ENCODE measurements at regions not wholly inside any gene's neighbourhood (a gene's known extent, or its start where the extent isn't known, plus 50 kb on each side); places are given as distances from the start of the nearest gene placed in this dataset.

DNA sequence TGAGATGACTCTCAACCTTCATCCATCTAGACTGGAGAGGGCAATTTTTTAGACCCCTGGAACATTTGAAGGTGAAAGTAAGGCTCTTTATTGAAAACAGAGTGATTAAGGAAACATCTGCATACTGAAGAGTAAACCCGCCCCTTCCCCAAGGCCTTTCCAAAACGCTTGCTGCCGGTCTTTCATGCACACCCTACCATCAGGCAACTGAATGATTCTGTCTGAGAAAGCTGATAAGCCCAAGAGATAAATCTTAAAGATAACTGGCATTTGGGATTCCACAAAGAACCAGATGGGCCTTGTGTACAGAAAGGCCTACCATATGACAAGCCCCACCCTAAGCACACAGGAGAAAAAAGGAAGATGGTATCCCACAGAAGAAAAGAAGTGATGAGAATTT is 54.4 kb upstream of the PIK3R1 start:
- DNase-seq, result no peak

GRCh38 chr5:68159224-68159951 is 56.2 kb upstream of the PIK3R1 start:
- DNase-seq, result no peak

DNA sequence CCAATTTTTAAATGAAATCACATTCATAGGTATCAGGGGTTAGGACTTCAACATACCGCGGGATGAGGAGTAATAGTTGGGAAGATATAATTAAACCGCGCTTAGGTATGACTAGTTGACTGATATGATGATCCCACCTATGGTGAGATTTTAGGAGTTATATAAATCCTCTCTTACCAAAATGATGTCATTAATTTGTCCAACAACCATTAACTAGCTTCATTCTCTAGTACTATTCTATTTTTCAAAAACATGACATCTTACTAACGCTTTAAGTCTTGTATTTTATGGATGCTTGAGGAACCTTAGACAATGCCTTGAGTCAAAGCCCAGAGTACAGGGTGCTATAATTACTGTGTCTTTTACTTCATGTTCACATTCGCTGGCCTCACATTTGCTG is 59.6 kb upstream of the PIK3R1 start:
- DNase-seq, result no peak

DNA sequence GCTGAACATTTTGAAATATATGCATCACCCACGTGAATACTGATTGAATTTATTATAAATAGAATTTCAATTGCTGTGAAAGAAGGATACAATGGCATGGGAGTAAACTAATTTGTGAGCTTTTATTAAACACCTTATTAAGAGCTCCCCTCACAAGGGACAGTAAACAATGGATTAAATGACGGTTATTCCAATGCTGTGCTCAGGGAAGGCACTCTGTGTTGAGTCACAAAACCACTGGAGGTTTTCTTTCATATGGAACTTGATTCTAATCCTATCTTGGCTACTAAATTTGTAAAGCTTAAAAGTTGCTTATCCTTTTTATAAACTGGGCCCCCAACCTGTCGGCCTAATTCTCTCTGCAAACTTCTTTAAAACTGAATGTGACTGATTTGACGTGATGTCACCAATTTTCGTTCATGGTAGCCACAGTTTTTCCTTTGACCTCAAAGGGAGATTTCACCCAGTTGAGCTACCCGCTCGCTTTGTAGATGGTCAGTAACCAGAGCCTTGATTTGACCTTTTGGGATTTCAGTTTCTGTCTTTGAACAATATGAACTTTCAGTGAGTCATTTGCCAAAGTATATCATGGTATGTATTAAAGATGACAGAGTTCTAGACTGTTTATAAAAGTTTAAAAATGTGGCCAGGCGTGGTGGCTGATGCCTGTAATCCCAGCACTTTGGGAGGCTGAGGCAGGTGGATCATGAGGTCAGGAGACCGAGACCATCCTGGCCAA is 61.3 kb upstream of the PIK3R1 start:
- no peak for DNase-seq

DNA sequence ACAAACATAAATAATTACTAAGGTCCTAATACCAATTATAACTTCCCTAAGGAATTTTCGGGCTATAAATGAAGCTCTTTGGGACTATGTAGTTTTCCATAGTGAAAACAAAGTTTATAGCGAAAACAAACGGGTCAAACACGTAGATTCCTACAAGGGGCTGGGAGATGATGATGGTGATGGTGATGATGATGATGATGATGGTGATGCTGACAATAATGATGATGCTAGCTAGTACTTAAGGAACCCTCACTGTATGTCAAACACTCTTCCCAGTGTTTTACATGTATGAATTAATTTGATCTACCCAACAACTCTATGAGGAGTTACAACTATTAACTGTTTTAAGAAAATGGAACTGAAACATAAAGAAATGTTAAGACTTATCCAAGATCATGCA is 63.7 kb upstream of the PIK3R1 start:
- DNase-seq, result no peak

- DNase-seq, result no peak
Measured at GRCh38 chr5:68149189-68149588, 66.4 kb upstream of the PIK3R1 start.

DNA sequence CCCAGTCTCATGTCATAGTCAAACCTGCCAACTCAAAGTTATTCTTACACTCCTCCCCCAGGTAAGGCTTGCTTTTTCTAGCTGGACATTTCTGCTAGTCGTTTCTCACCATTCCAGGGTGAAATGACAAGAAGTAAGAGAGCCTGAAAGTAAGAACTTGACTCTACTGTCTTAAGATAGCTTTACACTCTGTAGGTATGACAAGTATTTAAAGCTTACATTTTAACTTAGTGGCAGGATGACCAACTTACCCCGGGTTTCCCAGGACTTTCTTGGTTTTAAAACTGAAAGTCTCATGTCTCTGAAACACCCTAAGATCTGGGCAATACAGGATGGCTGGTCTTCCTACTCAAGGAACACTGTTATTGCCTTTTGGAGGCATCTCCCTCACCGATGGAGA is 67.5 kb upstream of the PIK3R1 start:
- DNase-seq, result no peak

DNA sequence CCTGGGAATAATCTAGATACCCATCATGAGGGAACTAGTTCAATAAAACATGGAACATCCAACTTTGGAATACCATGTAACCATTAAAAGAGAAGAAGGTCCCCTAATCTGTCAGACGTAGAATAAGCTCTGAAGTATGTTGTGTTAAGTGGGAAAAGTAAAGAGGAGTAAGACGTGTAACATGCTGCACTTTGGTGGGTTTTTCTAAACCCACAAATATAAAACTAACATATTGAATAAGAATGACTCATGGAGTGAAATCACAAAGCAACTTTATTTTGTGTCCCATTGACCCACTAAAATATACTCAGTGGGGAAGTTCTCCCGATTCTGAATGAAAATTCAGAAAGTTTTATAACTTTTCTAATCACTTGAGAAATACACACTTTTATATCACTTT is 67.9 kb upstream of the PIK3R1 start:
- DNase-seq, result no peak

DNA sequence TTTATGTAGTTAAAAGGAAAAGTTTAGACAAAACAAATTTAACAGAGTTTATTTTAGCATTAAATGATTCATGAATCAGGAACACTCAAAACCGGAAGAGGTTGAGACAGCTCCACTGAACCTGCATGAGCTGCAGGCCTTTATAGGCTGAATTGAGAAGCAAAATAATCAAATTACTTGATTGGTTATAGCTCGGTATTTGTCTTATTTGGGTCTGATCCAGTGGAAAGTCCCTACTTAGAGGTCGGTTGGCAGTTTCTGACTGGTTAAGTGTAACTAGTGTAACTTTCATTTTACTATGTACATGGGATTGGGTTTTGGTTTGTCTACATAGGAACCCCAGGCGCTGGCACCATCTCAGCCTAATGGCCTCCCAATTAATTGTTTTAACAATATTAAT is 74.1 kb upstream of the PIK3R1 start:
- DNase-seq, result no peak

DNA sequence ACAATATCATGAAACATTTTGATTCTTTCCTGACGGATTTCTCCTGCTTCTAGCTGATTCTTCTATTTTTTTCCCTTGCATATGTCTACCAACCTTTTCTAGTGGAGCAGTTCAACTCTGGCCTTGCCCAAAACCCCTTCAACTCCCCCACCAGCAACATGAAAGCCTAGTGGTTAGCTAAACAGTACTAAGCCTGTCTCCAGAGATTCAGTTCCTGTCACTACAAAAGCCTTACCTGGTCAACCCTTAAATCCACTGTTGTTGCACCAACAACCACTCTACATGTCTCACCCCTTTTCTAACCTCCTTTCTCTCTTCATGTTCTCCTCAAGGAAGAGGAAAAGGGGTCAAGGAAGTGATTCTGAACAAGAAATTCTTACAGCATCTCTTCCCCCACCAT is 74.8 kb upstream of the PIK3R1 start:
- no peak for DNase-seq

DNA sequence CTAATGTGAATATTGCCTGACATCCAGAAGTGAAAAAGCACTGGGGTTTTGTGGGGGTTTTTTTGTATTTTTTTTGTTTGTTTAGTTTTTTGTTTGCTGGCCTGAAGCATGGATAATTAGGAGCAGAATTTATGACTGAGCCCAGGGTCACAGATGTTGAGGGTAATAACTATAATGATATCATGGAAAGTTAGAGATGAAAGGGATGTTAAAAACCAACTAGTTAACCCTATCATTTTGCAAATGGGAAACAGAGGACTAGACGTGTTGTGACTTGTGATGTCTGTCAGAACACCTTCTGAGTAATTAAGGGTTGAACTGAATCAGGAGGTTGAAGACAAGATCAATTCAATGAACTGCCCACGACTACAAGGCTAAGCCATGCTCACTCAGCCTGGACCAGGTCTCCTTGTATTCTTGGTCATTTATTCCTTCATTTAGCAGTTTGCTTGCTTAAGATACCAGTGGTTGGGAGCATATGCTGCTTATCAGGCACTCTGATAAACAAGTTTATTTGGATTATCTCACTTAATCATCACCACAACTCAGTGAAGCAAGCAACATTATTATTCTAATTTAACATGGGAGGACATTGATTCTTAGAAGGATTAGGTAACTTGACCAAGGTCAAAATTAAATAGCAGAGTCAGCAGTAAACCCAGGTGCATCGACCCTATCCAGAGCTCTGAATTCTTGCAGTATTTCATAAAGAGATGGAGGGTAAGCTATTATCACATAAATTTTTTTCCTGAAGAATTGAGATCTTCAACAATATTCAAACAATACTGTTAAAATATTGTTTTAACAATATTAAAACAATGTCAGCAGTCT is 75.7 kb upstream of the PIK3R1 start:
- DNase-seq, result no peak

GRCh38 chr5:68137511-68138140 is 77.9 kb upstream of the PIK3R1 start:
- no peak for DNase-seq

DNA sequence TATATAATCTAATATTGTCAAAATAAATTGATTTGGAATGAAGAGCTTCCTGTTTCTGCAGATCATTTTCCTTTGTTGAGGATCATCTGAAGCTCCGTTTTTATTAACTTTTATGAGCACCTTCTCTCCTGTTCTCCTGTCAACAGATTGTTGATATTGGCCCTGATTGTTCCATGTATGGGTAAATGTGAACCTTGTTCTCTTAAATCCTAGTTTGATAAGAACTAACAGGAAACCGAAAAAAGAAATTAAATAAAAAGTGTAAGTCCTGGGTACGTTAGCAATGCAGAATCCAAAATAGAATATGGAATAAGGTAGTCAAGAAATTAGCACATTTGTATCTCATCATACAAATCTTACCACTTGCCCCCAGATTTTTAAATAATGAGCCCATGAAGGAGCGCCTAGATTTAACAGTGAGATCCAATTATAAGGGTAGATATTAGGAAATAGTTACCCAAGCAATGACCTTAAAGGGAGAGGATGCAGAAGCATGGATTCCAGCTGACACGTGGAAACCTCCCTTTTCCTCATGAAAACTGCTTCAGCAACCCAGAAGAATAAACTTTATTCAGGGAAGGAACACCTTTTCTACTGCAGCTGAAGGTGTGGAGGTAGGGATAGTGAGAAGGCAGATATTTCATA is 80.8 kb upstream of the PIK3R1 start:
- DNase-seq, result no peak

- DNase-seq, result no peak
Measured at GRCh38 chr5:68134033-68134668, 81.4 kb upstream of the PIK3R1 start.

- no peak for DNase-seq
Measured at GRCh38 chr5:68130253-68130652, 85.3 kb upstream of the PIK3R1 start.

DNA sequence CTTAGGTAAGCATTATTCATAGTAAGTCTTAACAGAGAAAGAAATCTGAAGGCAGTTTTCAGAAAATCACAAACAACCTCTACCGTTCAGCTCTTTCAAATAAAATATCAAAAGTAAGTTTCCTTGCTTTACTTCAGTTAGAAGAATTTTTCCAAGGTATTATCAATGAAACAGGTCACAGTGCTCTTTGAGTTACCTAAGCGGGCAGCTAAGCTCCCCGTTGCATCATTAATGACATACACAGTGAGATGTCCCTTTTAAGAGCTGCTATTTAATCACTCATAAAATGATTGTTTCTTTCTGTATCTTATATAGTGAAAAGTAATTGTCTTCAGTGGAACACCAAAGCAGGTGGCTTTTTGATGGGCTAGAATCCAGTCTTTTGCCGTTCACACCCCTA is 86.2 kb upstream of the PIK3R1 start:
- DNase-seq, result no peak

DNA sequence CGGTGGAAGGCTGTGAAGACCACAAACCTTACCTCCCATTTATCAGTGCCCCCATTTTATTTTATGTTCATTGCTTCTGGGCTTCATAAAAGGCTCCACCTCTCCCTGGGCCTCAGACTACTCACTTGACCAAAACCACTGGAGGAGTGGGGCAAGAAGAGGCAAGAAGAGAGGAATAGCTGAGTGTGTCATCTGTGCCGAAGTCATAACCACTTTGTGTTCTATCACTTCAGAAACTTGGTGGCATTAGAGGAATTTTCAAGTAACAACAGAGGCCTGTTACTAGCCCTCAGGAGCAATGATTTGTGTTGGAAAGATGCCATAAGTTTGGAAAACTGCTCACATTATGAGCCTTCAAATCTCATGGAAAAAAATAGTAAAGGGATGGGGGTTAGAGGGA is 88.7 kb upstream of the PIK3R1 start:
- no peak for DNase-seq

GRCh38 chr5:68122439-68123328 is 92.9 kb upstream of the PIK3R1 start:
- DNase-seq, result no peak

GRCh38 chr5:68116868-68117411 is 98.6 kb upstream of the PIK3R1 start:
- no peak for DNase-seq

DNA sequence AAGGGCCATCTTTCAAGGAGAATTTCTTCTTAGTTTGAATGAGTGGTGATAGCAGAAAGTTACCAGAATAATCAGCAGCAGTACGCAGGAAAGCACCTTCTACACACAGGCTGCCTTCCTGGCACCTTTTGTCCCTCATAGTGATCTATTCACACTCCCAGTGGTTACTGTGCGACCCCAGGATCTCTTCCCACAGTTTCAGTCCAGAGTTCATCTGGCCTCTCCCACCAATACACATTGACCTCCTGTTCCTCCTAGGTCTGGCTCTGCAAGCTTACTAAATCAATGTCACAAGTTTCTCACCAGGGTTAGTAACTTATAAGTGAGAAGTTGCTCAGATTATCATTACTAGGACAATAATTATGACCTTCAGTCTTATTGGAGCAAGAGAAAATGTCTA is 99.1 kb upstream of the PIK3R1 start:
- DNase-seq, result no peak

DNA sequence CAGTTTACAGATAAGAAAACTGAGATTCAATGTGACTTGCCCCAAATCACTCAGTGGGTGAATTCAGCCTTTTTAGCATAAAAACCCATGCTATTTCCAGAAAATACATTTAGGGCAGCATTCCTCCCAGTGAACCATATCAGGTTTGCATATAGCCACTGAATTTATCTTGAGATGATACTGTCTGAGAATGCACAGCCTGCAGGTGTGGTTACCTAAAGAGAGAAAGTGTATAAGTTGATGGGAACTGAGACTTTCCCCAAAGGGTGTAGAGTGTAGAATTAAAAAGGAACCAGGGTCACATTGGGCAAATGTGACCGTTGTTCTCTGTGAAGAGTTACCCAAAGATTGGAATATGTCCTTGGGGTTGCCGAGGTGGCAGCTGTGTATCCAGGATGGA is 100.0 kb upstream of the PIK3R1 start:
- DNase-seq, result no peak
